SU-DHL-6 (cell line): ENCODE measurements at regions not wholly inside any gene's neighbourhood (a gene's known extent, or its start where the extent isn't known, plus 50 kb on each side); places are given as distances from the start of the nearest gene placed in this dataset.

Experiments used
- CTCF ChIP-seq: fragments of 200-600 bp; sonication (generic); IDR thresholded peaks from one replicate; pipeline ENCODE4 v1.5.1; 2017; ENCODE audit warnings: antibody characterized with exemption, mild to moderate bottlenecking, low read length, moderate library complexity; ENCODE audit not compliant: insufficient read depth, poor library complexity, severe bottlenecking
- EZH2phosphoT487 ChIP-seq: fragments of 200-600 bp; sonication (generic), shearing (Covaris generic); conservative IDR thresholded peaks from 2 replicates; pipeline ENCODE4 v1.6.1; 2018; ENCODE audit warnings: mild to moderate bottlenecking, antibody characterized with exemption, low read length, moderate library complexity, mixed read lengths

GRCh38 chr15:31241888-31242522 is 84.6 kb upstream of the KLF13 start:
- TF ChIP-seq CTCF (no peak), EZH2phosphoT487 (no peak)
